SK-N-SH treated with all-trans-retinoic acid at 6 μM for 48 hours (cell line): ENCODE measurements at regions not wholly inside any gene's neighbourhood (a gene's known extent, or its start where the extent isn't known, plus 50 kb on each side); places are given as distances from the start of the nearest gene placed in this dataset.
A peak's percentile ranks its signal among the peaks of the same experiment; 100 is the strongest.

Source experiments
- ATAC-seq: fragments of 200-7000 bp; cut with Tn5 transposase; 3 replicates; pipeline ENCODE4 v1.9.1; 2020; ENCODE audit warnings: mild to moderate bottlenecking, moderate library complexity
- ARNTL ChIP-seq: fragments of 450-650 bp; formaldehyde crosslinking; IDR thresholded peaks from 2 replicates; pipeline ENCODE4 v1.5.0; 2020; ENCODE audit warnings: low read depth, mild to moderate bottlenecking, moderate library complexity, borderline replicate concordance
- BACH2 ChIP-seq: fragments of 250-450 bp; sonication (Bioruptor Pico); IDR thresholded peaks from 2 replicates; pipeline ENCODE4 v1.9.0; 2021; ENCODE audit warnings: mild to moderate bottlenecking, borderline replicate concordance
- CREB5 ChIP-seq: fragments of 250-450 bp; sonication (Bioruptor Pico); IDR thresholded peaks from 2 replicates; pipeline ENCODE4 v1.5.1; 2020; ENCODE audit warnings: low read depth, mild to moderate bottlenecking, moderate library complexity
- CSDC2 ChIP-seq: fragments of 250-450 bp; sonication (Bioruptor Pico); IDR thresholded peaks from 2 replicates; pipeline ENCODE4 v1.5.0; 2020; ENCODE audit warnings: mild to moderate bottlenecking, moderate library complexity
- ESRRG ChIP-seq: fragments of 250-450 bp; sonication (Bioruptor Pico); IDR thresholded peaks from 2 replicates; pipeline ENCODE4 v1.6.1; 2021; ENCODE audit warnings: mild to moderate bottlenecking
- GLIS3 ChIP-seq: fragments of 250-450 bp; sonication (Bioruptor Pico); IDR thresholded peaks from 2 replicates; pipeline ENCODE4 v1.5.0; 2020; ENCODE audit warnings: mild to moderate bottlenecking, moderate library complexity
- ISL1 ChIP-seq: fragments of 250-450 bp; sonication (Bioruptor Pico); IDR thresholded peaks from 2 replicates; pipeline ENCODE4 v2.1.2; 2022; ENCODE audit warnings: mild to moderate bottlenecking, moderate library complexity
- OSR1 ChIP-seq: fragments of 250-450 bp; sonication (Bioruptor Pico); IDR thresholded peaks from 2 replicates; pipeline ENCODE4 v1.8.0; 2022; ENCODE audit warnings: moderate library complexity, mild to moderate bottlenecking, inconsistent platforms
- PPARA ChIP-seq: fragments of 250-450 bp; sonication (Bioruptor Pico); IDR thresholded peaks from 2 replicates; pipeline ENCODE4 v1.5.0; 2020; ENCODE audit warnings: mild to moderate bottlenecking, borderline replicate concordance
- RARB ChIP-seq: fragments of 250-450 bp; sonication (Bioruptor Pico); IDR thresholded peaks from 2 replicates; pipeline ENCODE4 v1.8.0; 2021; ENCODE audit warnings: mild to moderate bottlenecking, moderate library complexity
- SNAI2 ChIP-seq: fragments of 250-450 bp; sonication (Bioruptor Pico); IDR thresholded peaks from 2 replicates; pipeline ENCODE4 v1.5.0; 2020; ENCODE audit warnings: mild to moderate bottlenecking, moderate library complexity
- TCF4 ChIP-seq: fragments of 250-450 bp; sonication (Bioruptor Pico); IDR thresholded peaks from 2 replicates; pipeline ENCODE4 v1.8.0; 2021; ENCODE audit warnings: mild to moderate bottlenecking, moderate library complexity, borderline replicate concordance
- ZC3H10 ChIP-seq: fragments of 250-450 bp; sonication (Bioruptor Pico); IDR thresholded peaks from 2 replicates; pipeline ENCODE4 v1.5.1; 2021; ENCODE audit warnings: mild to moderate bottlenecking, moderate library complexity
- ZFP30 ChIP-seq: fragments of 450-650 bp; formaldehyde crosslinking; IDR thresholded peaks from 2 replicates; pipeline ENCODE4 v1.5.0; 2022; ENCODE audit warnings: mild to moderate bottlenecking, moderate library complexity
- ZNF565 ChIP-seq: fragments of 450-650 bp; formaldehyde crosslinking; conservative IDR thresholded peaks from 2 replicates; pipeline ENCODE4 v1.5.0; 2020; ENCODE audit warnings: low read depth, mild to moderate bottlenecking, moderate library complexity
- ZNF70 ChIP-seq: fragments of 450-650 bp; formaldehyde crosslinking; IDR thresholded peaks from 2 replicates; pipeline ENCODE4 v1.5.0; 2020; ENCODE audit warnings: mild to moderate bottlenecking, moderate library complexity
- ZNF8 ChIP-seq: fragments of 450-650 bp; formaldehyde crosslinking; IDR thresholded peaks from 2 replicates; pipeline ENCODE4 v1.5.0; 2020; ENCODE audit warnings: mild to moderate bottlenecking, moderate library complexity
- TF ChIP-seq, protein P1 (sequence below): fragments of 250-450 bp; sonication (Bioruptor Pico); IDR thresholded peaks from 2 replicates; pipeline ENCODE4 v1.5.0; 2020; ENCODE audit warnings: mild to moderate bottlenecking, moderate library complexity
- TF ChIP-seq, protein P2 (sequence below): fragments of 250-450 bp; sonication (Bioruptor Pico); IDR thresholded peaks from 2 replicates; pipeline ENCODE4 v1.8.0; 2020; ENCODE audit warnings: mild to moderate bottlenecking, moderate library complexity, borderline replicate concordance
- TF ChIP-seq, protein P3 (sequence below): fragments of 250-450 bp; sonication (Bioruptor Pico); IDR thresholded peaks from 2 replicates; pipeline ENCODE4 v1.5.1; 2021; ENCODE audit warnings: mild to moderate bottlenecking, moderate library complexity
- TF ChIP-seq, protein P4 (sequence below): fragments of 250-450 bp; sonication (Bioruptor Pico); IDR thresholded peaks from 2 replicates; pipeline ENCODE4 v1.8.0; 2021; ENCODE audit warnings: low read depth, mild to moderate bottlenecking, moderate library complexity, borderline replicate concordance

- ATAC-seq = peak; percentile 77
- TF ChIP-seq, protein P1, sequence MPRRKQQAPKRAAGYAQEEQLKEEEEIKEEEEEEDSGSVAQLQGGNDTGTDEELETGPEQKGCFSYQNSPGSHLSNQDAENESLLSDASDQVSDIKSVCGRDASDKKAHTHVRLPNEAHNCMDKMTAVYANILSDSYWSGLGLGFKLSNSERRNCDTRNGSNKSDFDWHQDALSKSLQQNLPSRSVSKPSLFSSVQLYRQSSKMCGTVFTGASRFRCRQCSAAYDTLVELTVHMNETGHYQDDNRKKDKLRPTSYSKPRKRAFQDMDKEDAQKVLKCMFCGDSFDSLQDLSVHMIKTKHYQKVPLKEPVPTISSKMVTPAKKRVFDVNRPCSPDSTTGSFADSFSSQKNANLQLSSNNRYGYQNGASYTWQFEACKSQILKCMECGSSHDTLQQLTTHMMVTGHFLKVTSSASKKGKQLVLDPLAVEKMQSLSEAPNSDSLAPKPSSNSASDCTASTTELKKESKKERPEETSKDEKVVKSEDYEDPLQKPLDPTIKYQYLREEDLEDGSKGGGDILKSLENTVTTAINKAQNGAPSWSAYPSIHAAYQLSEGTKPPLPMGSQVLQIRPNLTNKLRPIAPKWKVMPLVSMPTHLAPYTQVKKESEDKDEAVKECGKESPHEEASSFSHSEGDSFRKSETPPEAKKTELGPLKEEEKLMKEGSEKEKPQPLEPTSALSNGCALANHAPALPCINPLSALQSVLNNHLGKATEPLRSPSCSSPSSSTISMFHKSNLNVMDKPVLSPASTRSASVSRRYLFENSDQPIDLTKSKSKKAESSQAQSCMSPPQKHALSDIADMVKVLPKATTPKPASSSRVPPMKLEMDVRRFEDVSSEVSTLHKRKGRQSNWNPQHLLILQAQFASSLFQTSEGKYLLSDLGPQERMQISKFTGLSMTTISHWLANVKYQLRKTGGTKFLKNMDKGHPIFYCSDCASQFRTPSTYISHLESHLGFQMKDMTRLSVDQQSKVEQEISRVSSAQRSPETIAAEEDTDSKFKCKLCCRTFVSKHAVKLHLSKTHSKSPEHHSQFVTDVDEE (CRISPR knock-in tag) = no peak
- 0 out of 2 replicates have a peak, but pooled peaks have one; percentile 19 for TF ChIP-seq ZNF8 (CRISPR knock-in tag)
These were observed 51.2 kb upstream of the ULK4 start for GRCh38 chr3:42012935-42013690.

GRCh38 chr3:42012383-42012934, 50.6 kb upstream of the ULK4 start:
- ATAC-seq = no peak
- TF ChIP-seq, protein P1 (CRISPR knock-in tag) = no peak
- no peak for TF ChIP-seq RARB (CRISPR knock-in tag)
- no peak for TF ChIP-seq ZNF565 (CRISPR knock-in tag)
- TF ChIP-seq ZFP30 (CRISPR knock-in tag) = no peak
- TF ChIP-seq CREB5 (CRISPR knock-in tag) = no peak
- no peak for TF ChIP-seq ESRRG (CRISPR knock-in tag)
- TF ChIP-seq, protein P2, sequence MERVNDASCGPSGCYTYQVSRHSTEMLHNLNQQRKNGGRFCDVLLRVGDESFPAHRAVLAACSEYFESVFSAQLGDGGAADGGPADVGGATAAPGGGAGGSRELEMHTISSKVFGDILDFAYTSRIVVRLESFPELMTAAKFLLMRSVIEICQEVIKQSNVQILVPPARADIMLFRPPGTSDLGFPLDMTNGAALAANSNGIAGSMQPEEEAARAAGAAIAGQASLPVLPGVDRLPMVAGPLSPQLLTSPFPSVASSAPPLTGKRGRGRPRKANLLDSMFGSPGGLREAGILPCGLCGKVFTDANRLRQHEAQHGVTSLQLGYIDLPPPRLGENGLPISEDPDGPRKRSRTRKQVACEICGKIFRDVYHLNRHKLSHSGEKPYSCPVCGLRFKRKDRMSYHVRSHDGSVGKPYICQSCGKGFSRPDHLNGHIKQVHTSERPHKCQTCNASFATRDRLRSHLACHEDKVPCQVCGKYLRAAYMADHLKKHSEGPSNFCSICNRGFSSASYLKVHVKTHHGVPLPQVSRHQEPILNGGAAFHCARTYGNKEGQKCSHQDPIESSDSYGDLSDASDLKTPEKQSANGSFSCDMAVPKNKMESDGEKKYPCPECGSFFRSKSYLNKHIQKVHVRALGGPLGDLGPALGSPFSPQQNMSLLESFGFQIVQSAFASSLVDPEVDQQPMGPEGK (CRISPR knock-in tag) = no peak
- no peak for TF ChIP-seq ARNTL
- TF ChIP-seq ZNF70 (CRISPR knock-in tag) = no peak
- TF ChIP-seq, protein P3, sequence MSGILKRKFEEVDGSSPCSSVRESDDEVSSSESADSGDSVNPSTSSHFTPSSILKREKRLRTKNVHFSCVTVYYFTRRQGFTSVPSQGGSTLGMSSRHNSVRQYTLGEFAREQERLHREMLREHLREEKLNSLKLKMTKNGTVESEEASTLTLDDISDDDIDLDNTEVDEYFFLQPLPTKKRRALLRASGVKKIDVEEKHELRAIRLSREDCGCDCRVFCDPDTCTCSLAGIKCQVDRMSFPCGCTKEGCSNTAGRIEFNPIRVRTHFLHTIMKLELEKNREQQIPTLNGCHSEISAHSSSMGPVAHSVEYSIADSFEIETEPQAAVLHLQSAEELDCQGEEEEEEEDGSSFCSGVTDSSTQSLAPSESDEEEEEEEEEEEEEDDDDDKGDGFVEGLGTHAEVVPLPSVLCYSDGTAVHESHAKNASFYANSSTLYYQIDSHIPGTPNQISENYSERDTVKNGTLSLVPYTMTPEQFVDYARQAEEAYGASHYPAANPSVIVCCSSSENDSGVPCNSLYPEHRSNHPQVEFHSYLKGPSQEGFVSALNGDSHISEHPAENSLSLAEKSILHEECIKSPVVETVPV (CRISPR knock-in tag) = no peak
- TF ChIP-seq GLIS3 (CRISPR knock-in tag) = no peak
- no peak for TF ChIP-seq OSR1 (CRISPR knock-in tag)
- TF ChIP-seq, protein P4, sequence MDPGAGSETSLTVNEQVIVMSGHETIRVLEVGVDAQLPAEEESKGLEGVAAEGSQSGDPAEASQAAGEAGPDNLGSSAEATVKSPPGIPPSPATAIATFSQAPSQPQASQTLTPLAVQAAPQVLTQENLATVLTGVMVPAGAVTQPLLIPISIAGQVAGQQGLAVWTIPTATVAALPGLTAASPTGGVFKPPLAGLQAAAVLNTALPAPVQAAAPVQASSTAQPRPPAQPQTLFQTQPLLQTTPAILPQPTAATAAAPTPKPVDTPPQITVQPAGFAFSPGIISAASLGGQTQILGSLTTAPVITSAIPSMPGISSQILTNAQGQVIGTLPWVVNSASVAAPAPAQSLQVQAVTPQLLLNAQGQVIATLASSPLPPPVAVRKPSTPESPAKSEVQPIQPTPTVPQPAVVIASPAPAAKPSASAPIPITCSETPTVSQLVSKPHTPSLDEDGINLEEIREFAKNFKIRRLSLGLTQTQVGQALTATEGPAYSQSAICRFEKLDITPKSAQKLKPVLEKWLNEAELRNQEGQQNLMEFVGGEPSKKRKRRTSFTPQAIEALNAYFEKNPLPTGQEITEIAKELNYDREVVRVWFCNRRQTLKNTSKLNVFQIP (CRISPR knock-in tag) = no peak
- TF ChIP-seq BACH2 (CRISPR knock-in tag) = no peak
- TF ChIP-seq ISL1 = no peak
- no peak for TF ChIP-seq TCF4
- TF ChIP-seq CSDC2 (CRISPR knock-in tag) = no peak
- TF ChIP-seq SNAI2 (CRISPR knock-in tag) = no peak
- TF ChIP-seq PPARA = no peak
- no peak for TF ChIP-seq ZC3H10 (CRISPR knock-in tag)
